HG03558 (cell line): ENCODE measurements at regions not wholly inside any gene's neighbourhood (a gene's known extent, or its start where the extent isn't known, plus 50 kb on each side); places are given as distances from the start of the nearest gene placed in this dataset.

Experiments
- ATAC-seq: cut with Tn5 transposase; IDR thresholded peaks from one replicate; pipeline ENCODE4 v1.9.1; 2021; ENCODE audit warnings: moderate number of reproducible peaks; ENCODE audit not compliant: unreplicated experiment; ENCODE audit errors: extremely low read depth

- ATAC-seq = no peak
Measured at GRCh38 chr1:106080608-106081325, 975.7 kb upstream of the PRMT6 start.

- no peak for ATAC-seq
Measured at GRCh38 chr1:106111044-106111443, 945.4 kb upstream of the PRMT6 start.

- no peak for ATAC-seq
Measured at GRCh38 chr1:106113851-106114250, 942.6 kb upstream of the PRMT6 start.

- ATAC-seq = no peak
Measured at GRCh38 chr1:106120789-106121188, 935.7 kb upstream of the PRMT6 start.

GRCh38 chr1:106121728-106122127 is 934.7 kb upstream of the PRMT6 start:
- no peak for ATAC-seq

GRCh38 chr1:106134561-106134960 is 921.9 kb upstream of the PRMT6 start:
- no peak for ATAC-seq

GRCh38 chr1:106173101-106173500 is 883.4 kb upstream of the PRMT6 start:
- no peak for ATAC-seq

- no peak for ATAC-seq
Measured at GRCh38 chr1:106178791-106179190, 877.7 kb upstream of the PRMT6 start.

- no peak for ATAC-seq
Measured at GRCh38 chr1:106181866-106182265, 874.6 kb upstream of the PRMT6 start.

- ATAC-seq = no peak
Measured at GRCh38 chr1:106185089-106185488, 871.4 kb upstream of the PRMT6 start.

- ATAC-seq = no peak
Measured at GRCh38 chr1:106189780-106190179, 866.7 kb upstream of the PRMT6 start.

- no peak for ATAC-seq
Measured at GRCh38 chr1:106194206-106194605, 862.3 kb upstream of the PRMT6 start.

- no peak for ATAC-seq
Measured at GRCh38 chr1:106200711-106201110, 855.8 kb upstream of the PRMT6 start.

GRCh38 chr1:106207185-106207584 is 849.3 kb upstream of the PRMT6 start:
- ATAC-seq = no peak

GRCh38 chr1:106217765-106218164 is 838.7 kb upstream of the PRMT6 start:
- ATAC-seq = no peak

GRCh38 chr1:106222403-106222802 is 834.1 kb upstream of the PRMT6 start:
- ATAC-seq = no peak

- no peak for ATAC-seq
Measured at GRCh38 chr1:106223213-106223612, 833.3 kb upstream of the PRMT6 start.

- no peak for ATAC-seq
Measured at GRCh38 chr1:106224426-106224825, 832.0 kb upstream of the PRMT6 start.

GRCh38 chr1:106225403-106225802 is 831.1 kb upstream of the PRMT6 start:
- no peak for ATAC-seq

GRCh38 chr1:106226550-106226949 is 829.9 kb upstream of the PRMT6 start:
- no peak for ATAC-seq

GRCh38 chr1:106232128-106232527 is 824.3 kb upstream of the PRMT6 start:
- ATAC-seq = no peak

- no peak for ATAC-seq
Measured at GRCh38 chr1:106233511-106233910, 823.0 kb upstream of the PRMT6 start.
